DND-41 (cell line): ENCODE measurements at regions not wholly inside any gene's neighbourhood (a gene's known extent, or its start where the extent isn't known, plus 50 kb on each side); places are given as distances from the start of the nearest gene placed in this dataset.

Source experiments
- CTCF ChIP-seq: IDR thresholded peaks from 2 replicates; pipeline ENCODE4 v1.5.1; 2012; ENCODE audit warnings: borderline replicate concordance, low read length, moderate library complexity, mild to moderate bottlenecking; ENCODE audit not compliant: poor library complexity, severe bottlenecking; ENCODE audit errors: extremely low read depth
- EZH2 ChIP-seq: IDR thresholded peaks from 3 replicates; pipeline ENCODE4 v1.6.1; 2012; ENCODE audit warnings: borderline replicate concordance, low read depth, mild to moderate bottlenecking, moderate library complexity, low read length, inconsistent platforms; ENCODE audit not compliant: severe bottlenecking

GRCh38 chr16:63612462-63613227 lies 1509.2 kb downstream of the CDH11 start:
- TF ChIP-seq CTCF: no peak
- TF ChIP-seq EZH2: no peak
